Testis (tissue), 2 donors: ENCODE measurements at regions not wholly inside any gene's neighbourhood (a gene's known extent, or its start where the extent isn't known, plus 50 kb on each side); places are given as distances from the start of the nearest gene placed in this dataset.

Experiments
- POLR2A ChIP-seq: fragments of 450-650 bp; IDR thresholded peaks from one replicate; pipeline ENCODE4 v1.6.1; 2017; ENCODE audit warnings: antibody characterized with exemption, mild to moderate bottlenecking, moderate library complexity
- TF ChIP-seq, protein P1 (sequence below), 3 experiments: fragments of 450-650 bp in 2 of 3; fragments of 200-600 bp in 1 of 3; sonication (generic) in 1 of 3; IDR thresholded peaks; one replicate each; pipeline ENCODE4 v1.5.1; 2016 to 2019; ENCODE audit warnings: antibody characterized with exemption in 3 of 3, mild to moderate bottlenecking in 2 of 3, moderate library complexity in 1 of 3

DNA sequence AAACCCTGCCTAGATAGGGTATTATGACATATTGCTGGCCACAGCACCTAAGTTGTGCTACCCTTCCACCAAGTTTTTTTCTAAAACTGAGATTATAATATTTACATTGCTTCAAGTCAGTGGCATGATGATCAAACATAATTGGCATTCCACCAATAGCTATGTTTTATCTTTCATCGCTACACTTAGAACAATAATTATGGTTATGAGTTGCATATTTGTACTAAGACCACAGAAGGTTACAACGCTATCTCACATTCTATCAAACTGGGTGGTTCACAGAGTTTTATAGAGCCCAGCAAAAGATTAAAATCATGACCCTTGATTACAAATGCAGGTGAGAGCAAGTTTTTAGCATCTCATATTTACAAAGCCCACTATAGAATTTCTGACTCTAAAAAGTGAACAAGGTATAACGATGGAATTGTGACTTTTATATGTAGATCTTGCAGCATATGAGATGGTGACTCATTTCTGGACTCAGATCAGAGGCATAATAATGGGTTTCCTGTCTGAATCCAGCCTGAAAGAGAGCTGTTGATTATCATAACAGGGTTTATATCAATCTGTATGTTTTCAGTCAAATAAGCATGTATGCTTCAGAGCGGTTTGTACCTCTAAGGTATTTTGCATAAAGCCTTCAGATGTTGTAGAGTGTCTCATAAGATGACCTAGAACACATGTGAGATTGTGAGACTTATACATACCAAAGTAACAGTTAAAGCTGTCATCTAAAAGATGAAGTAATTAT lies 847.2 kb upstream of the TSPY4 start:
- TF ChIP-seq, protein P1, sequence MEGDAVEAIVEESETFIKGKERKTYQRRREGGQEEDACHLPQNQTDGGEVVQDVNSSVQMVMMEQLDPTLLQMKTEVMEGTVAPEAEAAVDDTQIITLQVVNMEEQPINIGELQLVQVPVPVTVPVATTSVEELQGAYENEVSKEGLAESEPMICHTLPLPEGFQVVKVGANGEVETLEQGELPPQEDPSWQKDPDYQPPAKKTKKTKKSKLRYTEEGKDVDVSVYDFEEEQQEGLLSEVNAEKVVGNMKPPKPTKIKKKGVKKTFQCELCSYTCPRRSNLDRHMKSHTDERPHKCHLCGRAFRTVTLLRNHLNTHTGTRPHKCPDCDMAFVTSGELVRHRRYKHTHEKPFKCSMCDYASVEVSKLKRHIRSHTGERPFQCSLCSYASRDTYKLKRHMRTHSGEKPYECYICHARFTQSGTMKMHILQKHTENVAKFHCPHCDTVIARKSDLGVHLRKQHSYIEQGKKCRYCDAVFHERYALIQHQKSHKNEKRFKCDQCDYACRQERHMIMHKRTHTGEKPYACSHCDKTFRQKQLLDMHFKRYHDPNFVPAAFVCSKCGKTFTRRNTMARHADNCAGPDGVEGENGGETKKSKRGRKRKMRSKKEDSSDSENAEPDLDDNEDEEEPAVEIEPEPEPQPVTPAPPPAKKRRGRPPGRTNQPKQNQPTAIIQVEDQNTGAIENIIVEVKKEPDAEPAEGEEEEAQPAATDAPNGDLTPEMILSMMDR (IDR thresholded peaks at IDR 0.05), result no peak
- no peak for TF ChIP-seq POLR2A
